ENCODE measurements at regions not wholly inside any gene's neighbourhood (a gene's known extent, or its start where the extent isn't known, plus 50 kb on each side); places are given as distances from the start of the nearest gene placed in this dataset.
A peak's percentile ranks its signal among the peaks of the same experiment; 100 is the strongest.
"Not testable (repeated sequence)": the region's sequence is repeated elsewhere in the genome, so short reads cannot be mapped to it uniquely, and the experiment has no call there.

DNA sequence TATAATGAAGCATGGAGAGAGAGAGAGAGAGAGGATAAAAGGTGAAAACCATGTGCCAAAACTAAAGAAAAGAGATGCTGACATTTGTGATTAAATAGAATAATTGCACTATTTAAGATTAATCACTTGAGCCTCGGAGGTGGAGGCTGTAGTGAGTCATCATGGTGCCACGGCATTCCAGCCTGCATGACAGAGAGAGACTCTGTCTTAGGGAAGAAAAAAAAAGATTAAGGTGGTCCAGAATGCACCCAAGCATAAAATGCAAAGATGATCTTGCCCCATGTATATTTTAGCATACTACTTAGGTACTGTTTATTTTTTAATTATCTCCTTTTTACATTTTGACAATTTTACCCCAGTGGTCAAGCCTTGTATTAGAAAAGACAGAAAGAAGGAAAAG is 742.5 kb downstream of the SPATA31A1 start:
- peak; percentile 12 for DNase-seq (ENCODE audit: low read depth)

DNA sequence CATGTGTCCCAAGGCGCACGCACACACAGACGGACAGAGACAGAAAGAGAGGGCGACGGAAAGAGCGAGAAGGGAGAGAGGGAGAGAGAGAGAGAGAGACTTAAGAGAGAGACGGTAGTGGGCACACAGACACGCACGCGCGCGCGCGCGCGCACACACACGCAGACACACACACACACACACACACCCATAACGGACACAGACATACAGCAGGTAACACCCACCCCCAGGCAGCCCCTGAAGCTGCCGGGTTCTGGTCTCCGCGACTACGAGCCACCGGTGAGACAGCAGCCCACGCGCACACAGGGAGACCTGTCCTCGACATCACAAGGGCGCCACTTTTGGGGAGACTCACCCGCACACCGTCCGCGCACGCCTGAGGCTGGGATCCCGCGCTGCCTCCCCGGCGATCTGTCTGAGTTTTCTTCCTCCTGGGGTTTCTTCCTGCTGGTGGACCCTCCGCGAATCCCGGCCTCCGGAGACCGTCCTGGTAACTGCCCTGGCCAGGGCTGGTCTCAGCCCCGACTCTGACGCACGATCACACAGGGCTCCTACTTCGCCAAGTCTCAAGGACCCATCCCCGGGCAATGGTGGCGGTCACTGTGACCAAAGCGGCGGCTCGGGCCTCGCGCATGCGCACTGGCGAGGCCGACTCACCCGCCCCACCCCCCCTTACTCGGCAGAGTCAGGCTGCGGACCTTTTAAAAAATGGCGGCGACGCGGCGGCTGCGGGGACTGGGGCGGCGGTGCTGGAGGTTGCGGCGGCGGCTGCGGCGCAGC is 750.7 kb downstream of the SPATA31A1 start:
- DNase-seq (ENCODE audit: low read depth): peak; percentile 23

DNA sequence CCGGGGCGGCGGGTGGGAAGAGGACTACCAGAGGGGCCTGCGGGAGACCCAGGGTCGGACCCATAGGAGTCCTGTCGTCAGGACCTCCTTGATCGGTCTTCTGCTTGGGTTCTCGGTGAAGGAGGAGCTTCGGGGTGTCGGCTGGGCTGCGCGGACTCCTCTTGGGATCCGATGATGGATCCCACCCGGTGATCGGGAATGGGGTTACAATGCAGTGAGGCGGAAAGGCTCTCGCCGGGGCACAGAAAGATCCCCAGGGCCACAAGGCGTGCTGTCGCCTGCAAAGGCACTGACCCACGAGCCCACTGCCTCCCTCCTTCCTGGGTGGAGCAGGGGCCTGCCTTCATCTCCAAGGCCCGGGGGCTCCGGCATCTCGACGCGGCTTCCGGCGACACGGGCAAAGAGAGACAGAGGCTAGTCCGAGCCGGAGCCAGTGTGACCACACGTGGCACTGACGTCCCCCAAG is 751.3 kb downstream of the SPATA31A1 start:
- not testable (repeated sequence) for DNase-seq (ENCODE audit: low read depth)

DNA sequence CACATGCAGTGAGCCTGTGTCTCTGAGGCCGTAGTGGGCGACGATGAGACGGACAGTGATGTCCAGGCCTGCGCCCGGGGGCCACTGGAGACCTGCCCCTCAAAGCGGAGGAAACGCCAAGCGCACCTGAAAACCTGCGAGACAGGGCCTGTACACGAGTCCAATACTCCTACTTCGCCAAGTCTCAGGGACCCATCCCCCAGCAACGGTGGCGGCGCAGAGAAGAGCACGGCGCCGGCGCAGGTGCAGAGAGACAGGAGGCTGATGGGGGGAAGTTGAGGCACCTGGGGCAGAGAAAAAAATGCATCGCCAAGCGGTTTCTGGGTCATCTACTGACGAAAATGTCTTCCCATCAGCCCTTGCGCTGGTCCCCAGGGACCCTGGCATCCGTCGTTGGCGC is 751.8 kb downstream of the SPATA31A1 start:
- DNase-seq (ENCODE audit: low read depth): not testable (repeated sequence)

DNA sequence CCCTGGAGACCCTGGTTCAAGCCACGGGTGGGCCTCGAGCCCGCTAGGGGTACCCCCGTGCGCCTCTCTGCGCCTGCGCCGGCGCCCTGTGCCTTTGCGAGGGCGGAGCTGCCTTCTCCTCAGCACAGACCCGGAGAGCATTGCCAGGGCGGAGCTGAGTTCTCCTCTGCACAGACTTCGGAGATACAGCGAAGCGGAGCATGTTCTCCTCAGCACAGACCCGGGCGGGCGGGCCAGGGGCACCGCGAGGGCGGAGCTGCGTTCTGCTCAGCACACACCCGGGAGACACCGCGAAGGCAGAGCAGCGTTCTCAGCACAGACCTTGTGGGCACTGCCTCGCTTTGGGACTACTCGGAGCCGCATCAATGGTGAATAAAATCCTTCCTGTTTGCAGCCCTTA is 753.0 kb downstream of the SPATA31A1 start:
- not testable (repeated sequence) for DNase-seq (ENCODE audit: low read depth)

DNA sequence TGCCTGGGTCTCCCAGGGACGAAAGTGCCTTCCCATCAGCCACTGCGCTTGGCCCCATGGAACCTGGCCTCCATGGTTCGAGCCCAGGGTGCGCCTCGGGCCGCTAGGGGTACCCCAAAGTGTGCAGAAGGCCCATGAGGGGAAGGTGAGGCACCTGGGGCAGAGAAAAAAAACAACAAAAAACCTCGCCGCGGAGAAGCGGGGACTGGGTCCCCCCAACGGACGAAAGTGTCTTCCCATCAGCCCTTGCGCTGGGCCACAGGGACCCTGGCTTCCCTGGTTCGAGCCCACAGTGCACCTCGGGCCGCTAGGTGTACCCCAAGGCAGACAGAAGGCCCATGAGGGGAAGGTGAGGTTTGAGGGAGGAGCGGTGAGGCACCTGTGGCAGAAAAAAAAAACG is 755.3 kb downstream of the SPATA31A1 start:
- DNase-seq (ENCODE audit: low read depth): not testable (repeated sequence)

DNA sequence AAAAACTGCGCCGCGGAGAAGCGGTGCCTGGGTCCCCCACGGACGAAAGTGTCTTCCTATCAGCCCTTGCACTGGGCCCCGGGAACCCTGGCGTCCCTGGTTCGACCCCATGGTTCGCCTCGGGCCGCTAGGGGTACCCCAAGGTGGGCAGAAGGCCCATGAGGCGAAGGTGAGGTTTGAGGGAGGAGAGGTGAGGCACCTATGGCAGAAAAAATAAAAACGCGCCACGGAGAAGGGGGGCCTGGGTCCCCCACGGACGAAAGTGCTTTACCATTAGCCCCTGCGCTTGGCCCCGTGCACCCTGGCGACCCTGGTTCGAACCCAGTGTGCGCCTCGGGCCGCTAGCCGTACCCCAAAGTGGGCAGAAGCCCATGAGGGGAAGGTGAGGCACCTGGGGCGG is 756.1 kb downstream of the SPATA31A1 start:
- not testable (repeated sequence) for DNase-seq (ENCODE audit: low read depth)

DNA sequence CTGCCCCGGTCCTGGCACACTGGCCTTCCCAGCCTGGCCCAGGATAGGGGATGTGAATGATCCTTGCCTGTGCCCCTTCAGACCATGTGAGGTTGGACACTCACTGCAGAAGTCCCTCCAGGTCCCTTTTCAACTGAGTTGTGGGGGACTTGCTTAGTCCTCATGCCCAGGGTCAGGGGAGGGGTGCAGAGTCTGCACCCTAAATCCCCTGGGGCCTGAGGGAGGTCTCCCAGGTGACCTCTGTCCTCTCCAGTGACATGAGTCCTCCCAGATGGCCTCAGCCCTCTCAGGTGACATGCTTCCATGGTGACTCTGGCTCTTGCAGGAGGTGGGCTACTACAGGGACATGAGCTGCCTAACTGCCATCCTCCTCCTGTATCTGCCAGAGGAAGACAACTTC is 775.1 kb downstream of the SPATA31A1 start:
- not testable (repeated sequence) for DNase-seq (ENCODE audit: low read depth)

DNA sequence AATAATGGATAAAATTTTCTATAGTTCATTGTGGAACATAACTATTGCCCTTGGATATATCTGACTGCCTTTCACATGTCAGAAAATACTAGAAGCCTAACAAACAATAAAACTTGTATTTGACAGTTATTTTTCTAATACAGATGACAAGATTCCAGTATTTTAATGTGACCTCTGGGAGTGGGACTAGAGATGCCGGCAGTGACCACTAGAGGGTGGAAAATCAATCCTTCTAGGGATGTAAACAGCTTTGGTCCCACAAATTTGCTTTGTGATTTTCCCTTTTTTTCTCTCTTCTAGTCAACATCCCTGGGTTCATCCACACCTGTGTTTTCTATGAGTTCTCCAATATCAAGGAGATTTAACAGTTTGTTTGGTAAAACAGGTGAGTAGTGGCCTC is 813.7 kb downstream of the SPATA31A1 start:
- not testable (repeated sequence) for DNase-seq (ENCODE audit: low read depth)

DNA sequence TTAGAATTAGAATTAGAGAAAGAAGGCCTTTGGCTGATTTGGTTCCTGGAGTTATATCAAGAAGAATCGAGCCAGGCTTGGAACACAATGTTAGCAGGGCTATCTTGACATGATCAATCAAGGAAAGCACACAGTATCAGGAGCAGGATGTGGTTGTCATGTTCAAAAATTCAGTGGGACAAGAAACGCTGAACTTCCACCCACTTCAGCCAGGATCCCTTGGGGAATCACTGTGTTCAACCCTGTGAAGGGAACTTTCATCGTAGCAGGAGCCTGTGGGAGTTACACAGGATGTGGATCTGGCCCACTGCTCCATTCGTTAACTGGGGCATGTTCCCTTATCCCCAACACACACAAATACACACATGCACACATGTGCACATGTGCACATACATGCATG is 817.8 kb downstream of the SPATA31A1 start:
- not testable (repeated sequence) for DNase-seq (ENCODE audit: low read depth)

DNA sequence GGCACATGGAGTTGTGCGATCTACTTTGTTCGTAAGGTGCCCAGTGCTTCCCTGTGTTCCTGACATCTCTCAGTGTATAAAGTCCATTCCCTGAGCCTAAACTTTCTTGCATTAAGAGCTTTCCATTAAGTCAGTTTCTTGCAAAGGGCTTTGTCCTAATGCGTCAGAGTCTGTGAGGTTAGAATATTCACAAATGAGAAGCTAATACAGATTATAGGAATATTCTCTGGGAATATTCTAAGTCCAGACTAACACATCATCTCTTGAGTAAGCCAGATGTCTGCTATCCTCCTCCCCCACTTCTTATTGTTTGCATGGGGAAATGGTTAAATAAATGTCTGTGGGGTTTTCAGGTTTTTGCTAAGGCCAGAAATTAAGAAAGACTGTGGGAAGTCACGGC is 818.6 kb downstream of the SPATA31A1 start:
- DNase-seq (ENCODE audit: low read depth): not testable (repeated sequence)

DNA sequence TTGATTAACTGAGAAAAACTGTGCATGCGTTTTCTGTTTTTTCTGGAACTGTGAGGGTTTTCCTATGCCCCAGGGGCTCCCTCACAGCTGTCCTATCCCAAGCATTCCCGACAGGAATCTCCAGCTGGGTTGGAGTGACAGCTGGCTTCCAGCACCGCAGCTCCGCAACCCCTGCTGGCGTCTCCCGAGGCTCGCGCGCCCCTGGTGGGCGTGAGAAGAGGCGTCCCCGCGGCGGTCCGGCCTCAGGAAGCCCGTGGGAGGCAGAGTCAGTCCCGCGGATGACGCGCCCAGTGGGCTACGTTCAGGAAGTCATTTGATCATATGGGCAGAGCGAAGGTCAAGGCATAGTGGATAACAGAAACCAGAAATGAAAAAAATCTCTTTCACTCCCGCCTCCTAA is 821.9 kb downstream of the SPATA31A1 start:
- DNase-seq (ENCODE audit: low read depth): peak; percentile 17

DNA sequence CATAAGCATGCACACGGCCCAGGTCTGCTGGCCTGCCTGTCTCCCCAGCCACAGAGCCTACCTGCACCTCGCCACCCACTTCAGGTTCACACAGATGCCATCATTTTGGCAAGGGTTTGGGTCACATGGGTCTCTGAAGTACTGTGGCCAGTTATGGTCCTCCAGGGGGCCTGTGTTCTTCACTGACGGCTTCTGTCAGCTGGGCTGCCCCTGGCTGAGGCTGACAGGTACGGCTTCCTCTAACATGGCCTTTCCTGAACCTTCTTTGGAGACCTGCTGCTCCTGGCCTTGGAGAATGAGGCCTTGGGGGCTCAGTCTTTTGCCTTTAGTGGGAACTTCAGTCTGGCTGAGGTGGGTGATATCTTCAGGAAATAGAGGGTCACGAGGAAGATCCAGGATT is 835.9 kb downstream of the SPATA31A1 start:
- not testable (repeated sequence) for DNase-seq (ENCODE audit: low read depth)

DNA sequence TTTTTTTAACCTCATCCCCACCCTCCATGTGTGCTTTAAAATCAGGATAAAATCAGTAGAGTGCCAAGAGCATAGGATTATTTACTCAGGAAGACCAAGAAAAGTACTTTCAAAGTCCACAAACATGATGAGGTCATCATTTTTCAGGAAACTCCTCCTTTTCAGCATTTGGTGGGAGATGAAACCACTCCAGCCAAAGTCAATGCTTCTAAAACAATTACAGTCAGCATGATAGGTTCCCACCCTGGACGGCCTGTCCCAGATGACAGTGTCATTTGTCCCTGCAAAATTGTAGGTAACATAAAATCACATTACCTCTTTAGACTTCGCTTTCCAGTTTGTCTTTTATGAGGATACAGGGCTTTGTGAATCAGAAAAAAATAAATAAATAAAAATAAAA is 836.7 kb downstream of the SPATA31A1 start:
- DNase-seq (ENCODE audit: low read depth): not testable (repeated sequence)

DNA sequence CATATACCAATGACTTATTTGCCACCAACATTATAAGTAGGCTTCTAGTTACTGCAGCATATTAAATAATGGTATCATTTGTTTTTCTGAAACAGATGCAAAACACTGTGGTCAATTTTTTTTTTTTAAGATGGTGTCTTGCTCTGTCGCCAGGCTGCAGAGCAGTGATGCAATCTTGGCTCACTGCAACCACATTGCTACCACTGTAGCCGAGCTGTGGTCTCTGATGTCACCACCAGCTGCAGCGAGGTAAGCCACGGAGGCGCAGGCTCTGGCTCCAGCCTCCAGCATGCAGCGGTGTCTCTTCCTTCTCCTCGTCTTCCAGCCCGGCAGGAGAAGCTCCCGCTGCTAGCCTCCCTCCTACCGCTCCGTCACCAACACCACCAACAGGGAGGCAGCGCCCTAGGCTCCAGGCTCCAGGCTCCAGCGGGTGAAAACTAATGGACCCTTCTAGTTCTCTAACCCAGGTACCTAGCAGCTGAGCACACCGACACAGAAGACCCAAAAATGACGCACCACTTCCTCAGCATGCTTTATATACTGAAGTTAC is 840.8 kb downstream of the SPATA31A1 start:
- DNase-seq (ENCODE audit: low read depth): not testable (repeated sequence)

DNA sequence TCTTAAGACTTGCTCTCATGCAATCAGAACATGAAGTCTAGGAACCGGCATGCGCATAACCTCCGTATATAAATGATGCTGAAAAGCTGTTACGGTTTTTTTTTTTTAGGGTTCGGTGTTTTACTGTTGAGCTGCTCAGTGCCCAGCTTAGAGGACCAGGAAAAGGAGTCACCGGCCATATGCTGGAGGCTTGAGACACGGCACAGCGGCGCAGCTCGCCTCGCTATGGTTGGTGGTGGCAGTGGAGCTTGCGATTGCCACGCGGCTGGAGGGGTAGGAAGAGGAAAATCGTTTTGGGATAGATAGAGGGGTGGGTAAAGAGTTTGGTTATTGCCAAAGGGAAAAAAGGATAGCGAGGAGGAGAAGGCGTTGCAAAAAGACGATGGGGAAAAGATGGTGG is 841.3 kb downstream of the SPATA31A1 start:
- not testable (repeated sequence) for DNase-seq (ENCODE audit: low read depth)

DNA sequence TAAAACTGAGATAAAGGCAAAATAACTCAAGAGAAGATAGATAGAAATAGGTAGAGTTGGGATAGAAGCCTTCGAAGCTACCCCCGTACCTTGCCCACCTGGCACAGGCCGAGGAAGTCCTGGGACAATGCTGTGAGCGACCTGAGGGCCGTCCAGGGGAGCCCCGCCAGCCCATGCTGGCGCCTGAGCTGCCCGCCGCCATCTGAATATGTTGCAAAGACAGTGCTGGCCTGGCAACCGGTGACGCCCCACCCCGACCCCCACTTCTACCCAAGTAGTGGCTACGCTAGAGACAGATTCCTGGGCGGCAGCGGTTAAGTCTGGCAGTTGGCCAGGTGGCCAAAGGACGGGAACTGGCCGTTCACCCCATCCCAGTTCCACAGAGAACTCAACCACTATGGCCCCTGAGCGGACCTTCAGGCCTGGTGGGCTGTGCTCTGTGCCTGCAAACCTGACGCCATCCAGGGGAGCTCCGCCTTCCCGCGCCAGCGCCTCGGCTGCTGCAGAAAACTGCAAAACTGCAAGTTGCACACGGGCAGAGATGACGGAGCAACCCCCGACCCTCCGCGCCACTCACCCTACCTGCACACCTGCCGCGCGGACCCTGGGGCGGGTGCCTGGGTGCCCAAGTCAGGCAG is 866.2 kb downstream of the SPATA31A1 start:
- DNase-seq (ENCODE audit: low read depth): not testable (repeated sequence)

DNA sequence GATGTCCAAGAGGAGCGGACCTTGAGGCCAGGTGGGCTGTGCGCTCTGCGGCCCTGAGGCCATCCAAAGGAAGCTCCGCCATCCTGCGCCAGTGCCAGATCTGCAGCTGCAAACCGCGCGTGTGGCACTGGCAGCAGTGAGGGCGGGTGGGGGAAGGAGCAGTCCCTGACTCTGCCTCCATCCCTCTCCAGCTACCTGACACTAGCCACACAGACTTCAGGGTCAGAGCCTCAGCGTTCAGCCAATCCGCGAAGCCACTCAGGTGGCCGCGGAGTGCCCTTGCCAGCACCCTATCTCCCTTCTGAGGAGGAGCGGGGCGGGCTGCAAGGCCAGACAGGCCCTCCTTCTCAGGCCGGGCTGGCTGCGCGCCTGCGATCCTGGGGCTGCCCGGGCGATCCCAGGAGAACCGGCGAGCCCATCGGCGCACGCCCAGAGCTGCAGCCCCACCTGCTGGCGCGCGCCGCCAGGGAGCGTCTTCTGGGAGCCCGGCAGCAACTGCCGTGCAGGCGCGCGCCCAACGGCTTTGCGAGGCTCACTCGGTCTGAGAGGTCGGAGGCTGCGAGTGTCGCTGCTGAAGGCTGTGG is 867.2 kb downstream of the SPATA31A1 start:
- DNase-seq (ENCODE audit: low read depth): not testable (repeated sequence)

DNA sequence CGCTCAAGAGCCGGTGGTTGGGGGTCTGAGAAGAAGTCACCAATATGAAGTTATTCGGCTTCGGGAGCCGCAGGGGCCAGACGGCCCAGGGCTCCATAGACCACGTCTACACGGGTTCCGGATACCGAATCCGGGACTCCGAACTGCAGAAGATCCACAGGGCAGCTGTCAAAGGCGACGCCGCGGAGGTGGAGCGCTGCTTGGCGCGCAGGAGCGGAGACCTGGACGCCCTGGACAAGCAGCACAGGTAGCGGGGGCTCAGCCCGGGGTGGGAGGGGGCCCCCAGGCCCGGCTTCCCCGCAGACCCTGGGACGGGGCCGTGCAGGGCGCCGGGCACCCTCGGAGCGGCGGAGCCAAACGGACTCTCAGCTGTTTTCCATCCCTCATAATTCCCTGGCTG is 867.9 kb downstream of the SPATA31A1 start:
- not testable (repeated sequence) for DNase-seq (ENCODE audit: low read depth)
